GM12891 (cell line): ENCODE measurements at regions not wholly inside any gene's neighbourhood (a gene's known extent, or its start where the extent isn't known, plus 50 kb on each side); places are given as distances from the start of the nearest gene placed in this dataset.

Experiments
- POLR2A ChIP-seq: IDR thresholded peaks from 2 replicates; pipeline ENCODE4 v1.6.1; 2011; ENCODE audit warnings: low read depth, low read length, control low read depth
- TAF1 ChIP-seq: IDR thresholded peaks from 2 replicates; pipeline ENCODE4 v1.6.1; 2011; ENCODE audit warnings: low read depth, low read length, control low read depth

DNA sequence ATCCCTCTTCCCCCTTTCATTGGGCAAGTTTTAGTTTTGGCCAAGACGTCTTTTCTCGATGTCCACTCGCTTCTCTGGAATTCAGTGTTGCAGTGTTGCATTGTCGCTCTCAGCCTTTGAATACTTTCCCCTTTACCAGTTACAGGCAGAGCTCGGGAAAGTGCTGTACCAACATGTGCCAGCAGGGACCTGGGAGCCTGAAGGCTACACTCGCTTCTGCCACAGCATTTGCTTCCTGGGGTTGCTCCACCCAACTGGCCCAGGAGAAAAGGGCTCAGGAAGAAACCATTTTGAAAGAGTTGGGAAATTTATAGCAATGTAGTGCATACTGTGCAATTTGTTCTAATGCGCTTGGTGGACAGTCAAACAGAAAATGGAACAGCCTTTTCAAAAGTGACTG, 78.6 kb downstream of the LINC00237 start:
- TF ChIP-seq POLR2A, result no peak
- no peak for TF ChIP-seq TAF1
